SK-N-SH (cell line): ENCODE measurements at regions not wholly inside any gene's neighbourhood (a gene's known extent, or its start where the extent isn't known, plus 50 kb on each side); places are given as distances from the start of the nearest gene placed in this dataset.

ENCODE experiments used
- EZH2phosphoT487 ChIP-seq: fragments of 200-600 bp; sonication (generic); IDR thresholded peaks from 2 replicates; pipeline ENCODE4 v1.6.1; 2017; ENCODE audit warnings: low read depth, mixed run types, mild to moderate bottlenecking, antibody characterized with exemption, moderate library complexity, borderline replicate concordance
- POLR2AphosphoS5 ChIP-seq: IDR thresholded peaks from 2 replicates; pipeline ENCODE4 v1.6.1; 2012; ENCODE audit warnings: low read depth, low read length
- RFX5 ChIP-seq: IDR thresholded peaks from 2 replicates; pipeline ENCODE4 v1.6.1; 2012; ENCODE audit warnings: mild to moderate bottlenecking, improper control_type of control experiment, low read length
- TF ChIP-seq, protein P1 (sequence below): IDR thresholded peaks from 2 replicates; pipeline ENCODE4 v1.4.0; 2012; ENCODE audit warnings: low read depth, borderline replicate concordance
- TF ChIP-seq, protein P2 (sequence below): fragments of 200-600 bp; sonication (generic); IDR thresholded peaks from 2 replicates; pipeline ENCODE4 v1.6.1; 2017; ENCODE audit warnings: antibody characterized with exemption, mild to moderate bottlenecking, moderate library complexity

- TF ChIP-seq, protein P1, sequence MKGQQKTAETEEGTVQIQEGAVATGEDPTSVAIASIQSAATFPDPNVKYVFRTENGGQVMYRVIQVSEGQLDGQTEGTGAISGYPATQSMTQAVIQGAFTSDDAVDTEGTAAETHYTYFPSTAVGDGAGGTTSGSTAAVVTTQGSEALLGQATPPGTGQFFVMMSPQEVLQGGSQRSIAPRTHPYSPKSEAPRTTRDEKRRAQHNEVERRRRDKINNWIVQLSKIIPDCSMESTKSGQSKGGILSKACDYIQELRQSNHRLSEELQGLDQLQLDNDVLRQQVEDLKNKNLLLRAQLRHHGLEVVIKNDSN = no peak
- TF ChIP-seq, protein P2, sequence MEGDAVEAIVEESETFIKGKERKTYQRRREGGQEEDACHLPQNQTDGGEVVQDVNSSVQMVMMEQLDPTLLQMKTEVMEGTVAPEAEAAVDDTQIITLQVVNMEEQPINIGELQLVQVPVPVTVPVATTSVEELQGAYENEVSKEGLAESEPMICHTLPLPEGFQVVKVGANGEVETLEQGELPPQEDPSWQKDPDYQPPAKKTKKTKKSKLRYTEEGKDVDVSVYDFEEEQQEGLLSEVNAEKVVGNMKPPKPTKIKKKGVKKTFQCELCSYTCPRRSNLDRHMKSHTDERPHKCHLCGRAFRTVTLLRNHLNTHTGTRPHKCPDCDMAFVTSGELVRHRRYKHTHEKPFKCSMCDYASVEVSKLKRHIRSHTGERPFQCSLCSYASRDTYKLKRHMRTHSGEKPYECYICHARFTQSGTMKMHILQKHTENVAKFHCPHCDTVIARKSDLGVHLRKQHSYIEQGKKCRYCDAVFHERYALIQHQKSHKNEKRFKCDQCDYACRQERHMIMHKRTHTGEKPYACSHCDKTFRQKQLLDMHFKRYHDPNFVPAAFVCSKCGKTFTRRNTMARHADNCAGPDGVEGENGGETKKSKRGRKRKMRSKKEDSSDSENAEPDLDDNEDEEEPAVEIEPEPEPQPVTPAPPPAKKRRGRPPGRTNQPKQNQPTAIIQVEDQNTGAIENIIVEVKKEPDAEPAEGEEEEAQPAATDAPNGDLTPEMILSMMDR = no peak
- TF ChIP-seq RFX5 = no peak
- TF ChIP-seq POLR2AphosphoS5 = no peak
- TF ChIP-seq EZH2phosphoT487 = no peak
Measured at GRCh38 chr6:121590916-121591315, 155.5 kb downstream of the GJA1 start.
